Fibroblast of the aortic adventitia (primary cell): ENCODE measurements at regions not wholly inside any gene's neighbourhood (a gene's known extent, or its start where the extent isn't known, plus 50 kb on each side); places are given as distances from the start of the nearest gene placed in this dataset.

ENCODE experiments used
- DNase-seq: peaks from one replicate; pipeline ENCODE4 v3.0.0-alpha.2; 2010; ENCODE audit warnings: low read depth
- H3K4me3 ChIP-seq: 2 replicates; pipeline ENCODE4 v1.5.1; 2011; ENCODE audit warnings: low read depth, mild to moderate bottlenecking, control low read depth, low read length, moderate library complexity
- TF ChIP-seq, protein P1 (sequence below): IDR thresholded peaks from 2 replicates; pipeline ENCODE4 v1.5.1; 2011; ENCODE audit warnings: mild to moderate bottlenecking, low read length, control low read depth, inconsistent platforms; ENCODE audit not compliant: insufficient read depth

DNA sequence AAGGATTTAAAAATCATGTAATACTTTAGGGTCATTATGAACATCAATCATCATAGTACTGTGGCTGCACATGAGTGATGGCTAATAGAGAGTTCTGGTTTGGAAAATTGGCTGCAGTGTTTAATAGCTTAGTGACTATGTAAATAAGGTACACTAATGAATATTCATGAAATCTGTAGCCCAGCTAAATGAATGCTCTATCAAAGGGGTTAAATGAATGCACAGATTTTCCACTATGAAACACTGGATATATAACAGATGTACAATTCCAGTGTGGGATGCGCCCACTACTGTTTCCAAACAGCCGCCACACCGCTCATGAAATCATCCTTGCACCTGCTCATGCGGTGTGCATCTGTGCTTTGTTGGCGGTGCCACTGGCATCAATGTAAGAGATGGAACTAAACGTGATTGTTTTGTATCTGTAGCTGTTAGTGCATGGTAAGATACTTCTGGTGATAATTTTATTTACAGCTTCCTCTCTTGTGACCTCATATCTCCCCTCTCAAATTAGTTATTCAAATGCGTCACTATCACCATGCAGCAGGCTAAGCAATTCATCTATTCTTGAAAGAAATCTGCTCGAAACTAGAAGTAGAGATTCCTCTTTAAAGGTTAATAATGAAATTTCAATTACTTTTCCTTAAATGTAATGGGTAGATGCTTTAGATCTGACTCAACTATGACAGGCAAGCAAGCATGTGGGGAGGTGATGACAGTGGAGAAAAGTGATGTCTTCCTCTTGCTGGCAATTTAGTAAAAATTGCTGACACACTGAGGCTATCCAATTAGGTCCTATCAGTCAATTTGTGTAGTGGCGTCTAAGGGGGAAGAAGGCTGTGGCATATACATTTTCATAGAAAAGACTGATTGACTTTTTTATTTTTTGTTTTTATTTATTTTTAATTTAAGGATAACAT, 433.6 kb downstream of the AEBP2 start:
- DNase-seq = no peak
- H3K4me3 ChIP-seq = no peak overlapping the region
- TF ChIP-seq, protein P1, sequence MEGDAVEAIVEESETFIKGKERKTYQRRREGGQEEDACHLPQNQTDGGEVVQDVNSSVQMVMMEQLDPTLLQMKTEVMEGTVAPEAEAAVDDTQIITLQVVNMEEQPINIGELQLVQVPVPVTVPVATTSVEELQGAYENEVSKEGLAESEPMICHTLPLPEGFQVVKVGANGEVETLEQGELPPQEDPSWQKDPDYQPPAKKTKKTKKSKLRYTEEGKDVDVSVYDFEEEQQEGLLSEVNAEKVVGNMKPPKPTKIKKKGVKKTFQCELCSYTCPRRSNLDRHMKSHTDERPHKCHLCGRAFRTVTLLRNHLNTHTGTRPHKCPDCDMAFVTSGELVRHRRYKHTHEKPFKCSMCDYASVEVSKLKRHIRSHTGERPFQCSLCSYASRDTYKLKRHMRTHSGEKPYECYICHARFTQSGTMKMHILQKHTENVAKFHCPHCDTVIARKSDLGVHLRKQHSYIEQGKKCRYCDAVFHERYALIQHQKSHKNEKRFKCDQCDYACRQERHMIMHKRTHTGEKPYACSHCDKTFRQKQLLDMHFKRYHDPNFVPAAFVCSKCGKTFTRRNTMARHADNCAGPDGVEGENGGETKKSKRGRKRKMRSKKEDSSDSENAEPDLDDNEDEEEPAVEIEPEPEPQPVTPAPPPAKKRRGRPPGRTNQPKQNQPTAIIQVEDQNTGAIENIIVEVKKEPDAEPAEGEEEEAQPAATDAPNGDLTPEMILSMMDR = no peak

DNA sequence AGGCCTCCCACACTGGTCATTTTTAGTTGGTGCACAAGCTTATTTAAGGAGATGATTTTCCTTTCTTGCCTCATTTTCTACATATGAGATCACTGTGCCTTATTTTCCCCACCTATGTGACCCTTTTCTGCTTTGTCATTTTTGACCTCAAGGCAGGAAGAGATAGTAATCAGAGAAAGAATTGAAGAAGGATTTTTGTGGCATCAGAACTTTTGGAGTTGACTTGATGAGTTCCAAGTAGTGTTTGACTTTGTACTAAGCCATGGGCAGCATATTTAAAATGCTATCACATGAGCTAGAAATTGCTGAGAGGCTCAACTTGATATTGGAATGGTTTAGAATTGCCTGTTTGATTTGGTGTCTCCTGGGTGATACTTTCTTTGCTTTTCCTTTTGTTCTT, 440.8 kb downstream of the AEBP2 start:
- H3K4me3 ChIP-seq = no peak overlapping the region
- TF ChIP-seq, protein P1 = no peak
- DNase-seq = no peak

DNA sequence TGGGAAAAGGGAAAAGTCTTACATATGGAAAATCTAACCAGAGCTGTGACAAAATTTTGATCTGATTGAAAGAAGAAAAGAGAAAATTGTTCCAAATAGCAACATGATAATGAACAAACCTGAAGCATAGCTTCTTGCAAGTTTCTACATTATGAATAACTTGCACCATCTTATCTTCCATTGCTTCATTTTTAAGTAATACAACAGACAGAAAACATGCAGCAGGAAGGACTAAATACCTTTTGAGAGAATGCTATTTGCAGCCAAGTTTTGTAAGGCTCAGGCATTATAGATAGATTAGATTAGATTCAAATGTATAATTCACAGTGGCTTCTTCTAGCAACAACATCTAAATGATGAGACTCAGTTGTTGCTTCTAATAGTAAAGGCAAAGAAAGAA, 441.4 kb downstream of the AEBP2 start:
- TF ChIP-seq, protein P1 = no peak

DNA sequence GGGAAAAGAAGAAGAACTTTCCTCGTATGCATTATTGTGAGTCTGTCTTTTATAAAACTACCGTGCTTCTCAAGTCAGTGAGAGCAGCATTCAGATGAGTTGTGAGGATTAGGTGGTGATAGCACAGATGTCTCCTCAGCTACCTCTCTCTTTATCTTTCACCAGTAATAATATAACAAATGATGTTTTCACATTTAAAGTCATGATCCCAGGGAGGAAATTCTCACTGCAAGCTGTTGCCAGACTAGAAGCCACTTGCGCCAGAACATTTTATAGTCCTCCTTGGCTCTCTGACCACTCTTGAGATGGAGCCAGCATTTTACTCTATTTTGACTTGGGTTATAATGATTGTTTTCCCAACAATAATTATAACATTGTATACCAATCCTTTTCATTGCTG, 443.1 kb downstream of the AEBP2 start:
- DNase-seq = peak; percentile 51
- TF ChIP-seq, protein P1 = no peak
- H3K4me3 ChIP-seq = no peak overlapping the region

More for the DNA sequence above, 441.4 kb downstream of the AEBP2 start:
- peak; percentile 54 for DNase-seq
- no peak overlapping the region for H3K4me3 ChIP-seq

DNA sequence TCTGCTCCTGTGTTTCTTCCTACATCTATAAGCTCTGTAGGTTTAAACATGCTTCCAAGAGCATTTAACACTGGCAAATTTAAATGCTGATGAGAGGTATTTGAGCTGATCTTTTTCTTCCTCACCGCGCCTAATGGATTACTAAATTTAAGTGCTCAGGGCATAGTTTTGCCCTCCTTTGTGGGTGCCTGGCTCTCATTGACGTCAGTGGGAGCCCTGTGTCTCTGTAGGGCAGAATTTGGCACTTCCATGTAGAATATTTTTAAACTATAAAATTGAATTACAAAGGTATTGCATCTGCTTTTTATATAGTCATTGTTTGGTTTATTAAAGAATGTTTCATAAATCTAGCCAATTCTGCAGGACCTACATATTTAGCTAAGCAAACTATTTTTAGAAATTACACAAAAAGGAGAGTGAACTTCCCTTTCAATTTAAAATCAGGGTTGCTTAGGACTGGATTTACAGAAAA, 444.8 kb downstream of the AEBP2 start:
- no peak overlapping the region for H3K4me3 ChIP-seq
- TF ChIP-seq, protein P1 = no peak
- DNase-seq = peak; percentile 58

DNA sequence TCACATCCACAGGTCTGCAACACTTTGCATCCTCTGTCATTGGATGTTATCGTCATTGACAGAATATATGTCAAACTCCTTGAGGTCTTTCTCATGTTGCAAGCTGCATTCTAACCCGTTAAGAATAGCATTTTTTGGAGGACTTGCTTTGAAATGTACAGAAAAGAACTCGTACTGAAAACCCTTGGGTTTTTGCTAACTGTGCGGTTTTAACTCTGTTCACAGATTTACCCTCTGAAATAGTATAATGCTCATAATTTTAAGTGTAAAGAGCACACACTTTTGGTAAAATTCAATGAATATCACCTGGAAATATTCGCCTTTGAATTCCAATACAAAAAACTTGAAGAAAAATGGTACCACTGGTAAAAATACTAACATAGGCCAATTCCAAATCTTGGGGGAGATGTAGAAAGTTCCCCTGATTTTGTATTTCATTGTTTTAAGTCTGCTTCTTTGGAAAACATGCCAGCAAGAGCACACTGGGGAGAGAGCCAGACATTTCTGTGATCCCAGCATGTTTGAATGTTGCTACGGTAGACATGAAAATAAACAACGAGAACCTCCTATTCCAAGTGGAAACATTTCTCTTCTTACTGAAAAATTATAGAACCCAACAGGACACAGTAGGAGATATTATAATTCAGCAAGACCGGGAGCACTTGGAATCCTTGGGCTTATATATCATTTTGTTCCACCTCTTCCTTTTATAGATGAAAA, 446.0 kb downstream of the AEBP2 start:
- DNase-seq = peak; percentile 69
- TF ChIP-seq, protein P1 = no peak

More for the DNA sequence above, 446.0 kb downstream of the AEBP2 start:
- H3K4me3 ChIP-seq = no peak overlapping the region
